ENCODE measurements at regions not wholly inside any gene's neighbourhood (a gene's known extent, or its start where the extent isn't known, plus 50 kb on each side); places are given as distances from the start of the nearest gene placed in this dataset.
"Not testable (repeated sequence)": the region's sequence is repeated elsewhere in the genome, so short reads cannot be mapped to it uniquely, and the experiment has no call there.

GRCh38 chr18:72991379-72991778 is 123.6 kb upstream of the NETO1 start:
- Histone ChIP-seq H3K27me3 (ENCODE audit: control insufficient read depth in 1 of 2, insufficient read depth in 1 of 2, low read length in 2 of 2) (no peaks in the 10 kb centered on the region), H2AFZ (ENCODE audit: low read depth, low read length) (no peak overlapping the region), H2BK15ac (ENCODE audit: low read depth, poor library complexity, severe bottlenecking) (no peak overlapping the region), H2BK5ac (ENCODE audit: low read depth, low read length, poor library complexity, severe bottlenecking) (no peak overlapping the region), H3K18ac (ENCODE audit: low read depth in 1 of 2, low read length in 2 of 2) (no peak overlapping the region), H3K23ac (ENCODE audit: low read length in 2 of 2) (no peak overlapping the region), H4K91ac (ENCODE audit: low read length) (no peak overlapping the region), H2AK5ac (ENCODE audit: low read length, severe bottlenecking) (no peak overlapping the region), H3K4ac (ENCODE audit: low read depth in 1 of 2, low read length in 2 of 2) (no peak overlapping the region), H4K8ac (ENCODE audit: low read length) (no peak overlapping the region), H3K14ac (ENCODE audit: low read length in 2 of 2) (no peak overlapping the region), H3K36me3 (ENCODE audit: control insufficient read depth in 1 of 2, insufficient read depth in 2 of 2, low read depth in 1 of 2, low read length in 2 of 2) (no peaks in the 10 kb centered on the region), H3K27ac (ENCODE audit: low read length, poor library complexity, severe bottlenecking) (no peak overlapping the region), H3K4me1 (ENCODE audit: control insufficient read depth, insufficient read depth, low read depth, low read length) (no peaks in the 10 kb centered on the region), H3K79me1 (replicated peaks; ENCODE audit: low read length, poor library complexity, severe bottlenecking) (no peaks in the 10 kb centered on the region), H3K9me3 (ENCODE audit: control insufficient read depth, low read length) (peaks cover 20% of the 10 kb centered on the region), H3K4me3 (ENCODE audit: insufficient read depth in 1 of 2, low read depth in 1 of 2, low read length in 2 of 2) (no peak overlapping the region), H2BK12ac (ENCODE audit: low read length in 2 of 2) (no peak overlapping the region), H3K9ac (ENCODE audit: low read length) (no peak overlapping the region), H3K4me2 (ENCODE audit: low read length, poor library complexity, severe bottlenecking) (no peak overlapping the region), H2BK120ac (ENCODE audit: low read depth, low read length) (no peak overlapping the region)
- no CpG with 5 or more reads among the region's 1 CpG for WGBS
- no peak for DNase-seq

GRCh38 chr18:72987570-72987969 is 119.8 kb upstream of the NETO1 start:
- H2BK12ac ChIP-seq (ENCODE audit: low read length in 2 of 2); H3K36me3 ChIP-seq (ENCODE audit: control insufficient read depth in 1 of 2, insufficient read depth in 2 of 2, low read depth in 1 of 2, low read length in 2 of 2); H3K9ac ChIP-seq (ENCODE audit: low read length); H3K79me1 ChIP-seq (replicated peaks; ENCODE audit: low read length, poor library complexity, severe bottlenecking); H2AFZ ChIP-seq (ENCODE audit: low read depth, low read length); H2BK15ac ChIP-seq (ENCODE audit: low read depth, poor library complexity, severe bottlenecking); H3K14ac ChIP-seq (ENCODE audit: low read length in 2 of 2); H4K8ac ChIP-seq (ENCODE audit: low read length); H3K4me1 ChIP-seq (ENCODE audit: control insufficient read depth, insufficient read depth, low read depth, low read length); H3K4me2 ChIP-seq (ENCODE audit: low read length, poor library complexity, severe bottlenecking); H2BK5ac ChIP-seq (ENCODE audit: low read depth, low read length, poor library complexity, severe bottlenecking); H3K27me3 ChIP-seq (ENCODE audit: control insufficient read depth in 1 of 2, insufficient read depth in 1 of 2, low read length in 2 of 2); DNase-seq; H4K91ac ChIP-seq (ENCODE audit: low read length); H3K4me3 ChIP-seq (ENCODE audit: insufficient read depth in 1 of 2, low read depth in 1 of 2, low read length in 2 of 2); H3K18ac ChIP-seq (ENCODE audit: low read depth in 1 of 2, low read length in 2 of 2); H3K27ac ChIP-seq (ENCODE audit: low read length, poor library complexity, severe bottlenecking); H2AK5ac ChIP-seq (ENCODE audit: low read length, severe bottlenecking); H2BK120ac ChIP-seq (ENCODE audit: low read depth, low read length); H3K4ac ChIP-seq (ENCODE audit: low read depth in 1 of 2, low read length in 2 of 2); H3K23ac ChIP-seq (ENCODE audit: low read length in 2 of 2): not testable (repeated sequence)
- H3K9me3 ChIP-seq (ENCODE audit: control insufficient read depth, low read length), result peaks cover 33% of the 10 kb centered on the region
- WGBS, result 70% methylated on average over 9 of the region's 9 CpGs

GRCh38 chr18:72986103-72986502 is 118.3 kb upstream of the NETO1 start:
- H3K9me3 ChIP-seq (ENCODE audit: control insufficient read depth, low read length), result peaks cover 36% of the 10 kb centered on the region
- H3K36me3 ChIP-seq (ENCODE audit: control insufficient read depth in 1 of 2, insufficient read depth in 2 of 2, low read depth in 1 of 2, low read length in 2 of 2), result no peaks in the 10 kb centered on the region
- no peak overlapping the region for H3K23ac ChIP-seq (ENCODE audit: low read length in 2 of 2)
- no peaks in the 10 kb centered on the region for H3K79me1 ChIP-seq (replicated peaks; ENCODE audit: low read length, poor library complexity, severe bottlenecking)
- H3K27ac ChIP-seq (ENCODE audit: low read length, poor library complexity, severe bottlenecking), result no peak overlapping the region
- no peak overlapping the region for H2BK120ac ChIP-seq (ENCODE audit: low read depth, low read length)
- WGBS, result no CpG with 5 or more reads among the region's 1 CpG
- H3K4me2 ChIP-seq (ENCODE audit: low read length, poor library complexity, severe bottlenecking), result no peak overlapping the region
- H3K9ac ChIP-seq (ENCODE audit: low read length), result no peak overlapping the region
- no peak overlapping the region for H3K4me3 ChIP-seq (ENCODE audit: insufficient read depth in 1 of 2, low read depth in 1 of 2, low read length in 2 of 2)
- no peak overlapping the region for H3K4ac ChIP-seq (ENCODE audit: low read depth in 1 of 2, low read length in 2 of 2)
- H3K18ac ChIP-seq (ENCODE audit: low read depth in 1 of 2, low read length in 2 of 2), result no peak overlapping the region
- no peak overlapping the region for H4K8ac ChIP-seq (ENCODE audit: low read length)
- H4K91ac ChIP-seq (ENCODE audit: low read length), result no peak overlapping the region
- no peak overlapping the region for H2BK12ac ChIP-seq (ENCODE audit: low read length in 2 of 2)
- H2AFZ ChIP-seq (ENCODE audit: low read depth, low read length), result no peak overlapping the region
- no peaks in the 10 kb centered on the region for H3K27me3 ChIP-seq (ENCODE audit: control insufficient read depth in 1 of 2, insufficient read depth in 1 of 2, low read length in 2 of 2)
- no peak overlapping the region for H3K14ac ChIP-seq (ENCODE audit: low read length in 2 of 2)
- no peaks in the 10 kb centered on the region for H3K4me1 ChIP-seq (ENCODE audit: control insufficient read depth, insufficient read depth, low read depth, low read length)
- no peak overlapping the region for H2AK5ac ChIP-seq (ENCODE audit: low read length, severe bottlenecking)
- H2BK15ac ChIP-seq (ENCODE audit: low read depth, poor library complexity, severe bottlenecking), result no peak overlapping the region
- DNase-seq, result no peak
- H2BK5ac ChIP-seq (ENCODE audit: low read depth, low read length, poor library complexity, severe bottlenecking), result no peak overlapping the region

DNA sequence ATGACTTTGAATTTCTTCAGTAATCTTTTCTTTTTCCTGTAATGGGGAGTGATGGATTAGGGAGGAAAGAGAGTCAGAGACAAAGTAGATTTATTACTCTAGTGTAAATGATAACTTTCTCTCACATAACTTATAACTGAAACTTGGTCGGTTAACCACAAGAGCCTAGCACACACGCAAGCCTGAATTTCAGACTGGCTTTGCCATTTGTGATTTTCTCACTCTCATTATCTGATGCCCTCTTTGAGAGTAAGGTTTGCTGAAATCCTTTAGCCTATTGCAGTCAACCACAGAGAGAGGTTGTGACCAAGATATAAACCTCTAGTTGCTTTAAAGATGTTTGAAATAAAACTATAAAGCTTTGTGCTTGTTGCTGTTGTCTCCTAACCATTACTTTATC is 117.9 kb upstream of the NETO1 start:
- Histone ChIP-seq H3K79me1 (replicated peaks; ENCODE audit: low read length, poor library complexity, severe bottlenecking) (no peaks in the 10 kb centered on the region), H3K14ac (ENCODE audit: low read length in 2 of 2) (no peak overlapping the region), H3K36me3 (ENCODE audit: control insufficient read depth in 1 of 2, insufficient read depth in 2 of 2, low read depth in 1 of 2, low read length in 2 of 2) (no peaks in the 10 kb centered on the region), H2BK15ac (ENCODE audit: low read depth, poor library complexity, severe bottlenecking) (no peak overlapping the region), H3K9me3 (ENCODE audit: control insufficient read depth, low read length) (peaks cover 36% of the 10 kb centered on the region), H2BK120ac (ENCODE audit: low read depth, low read length) (no peak overlapping the region), H3K4me2 (ENCODE audit: low read length, poor library complexity, severe bottlenecking) (no peak overlapping the region), H3K27ac (ENCODE audit: low read length, poor library complexity, severe bottlenecking) (no peak overlapping the region), H2BK12ac (ENCODE audit: low read length in 2 of 2) (no peak overlapping the region), H3K27me3 (ENCODE audit: control insufficient read depth in 1 of 2, insufficient read depth in 1 of 2, low read length in 2 of 2) (no peaks in the 10 kb centered on the region), H4K8ac (ENCODE audit: low read length) (no peak overlapping the region), H3K9ac (ENCODE audit: low read length) (no peak overlapping the region), H2BK5ac (ENCODE audit: low read depth, low read length, poor library complexity, severe bottlenecking) (no peak overlapping the region), H3K4me1 (ENCODE audit: control insufficient read depth, insufficient read depth, low read depth, low read length) (no peaks in the 10 kb centered on the region), H4K91ac (ENCODE audit: low read length) (no peak overlapping the region), H3K23ac (ENCODE audit: low read length in 2 of 2) (no peak overlapping the region), H3K18ac (ENCODE audit: low read depth in 1 of 2, low read length in 2 of 2) (no peak overlapping the region), H2AK5ac (ENCODE audit: low read length, severe bottlenecking) (no peak overlapping the region), H3K4me3 (ENCODE audit: insufficient read depth in 1 of 2, low read depth in 1 of 2, low read length in 2 of 2) (no peak overlapping the region), H3K4ac (ENCODE audit: low read depth in 1 of 2, low read length in 2 of 2) (no peak overlapping the region), H2AFZ (ENCODE audit: low read depth, low read length) (no peak overlapping the region)
- no peak for DNase-seq
- WGBS, result 71% methylated on average over 2 of the region's 2 CpGs
